A673 (cell line): ENCODE measurements at regions not wholly inside any gene's neighbourhood (a gene's known extent, or its start where the extent isn't known, plus 50 kb on each side); places are given as distances from the start of the nearest gene placed in this dataset.

Experiments
- EZH2 ChIP-seq: fragments of 200-600 bp; sonication (generic); IDR thresholded peaks from 2 replicates; pipeline ENCODE4 v1.6.1; 2017; ENCODE audit warnings: borderline replicate concordance, low read depth, mild to moderate bottlenecking, mixed read lengths, antibody characterized with exemption, low read length; ENCODE audit not compliant: poor library complexity, severe bottlenecking
- TF ChIP-seq, protein P1 (sequence below): fragments of 300-800, 200-600 bp; sonication (generic); conservative IDR thresholded peaks from 2 replicates; pipeline ENCODE4 v1.5.1; 2017; ENCODE audit warnings: low read depth, mild to moderate bottlenecking, antibody characterized with exemption, low read length, moderate library complexity, mixed read lengths

DNA sequence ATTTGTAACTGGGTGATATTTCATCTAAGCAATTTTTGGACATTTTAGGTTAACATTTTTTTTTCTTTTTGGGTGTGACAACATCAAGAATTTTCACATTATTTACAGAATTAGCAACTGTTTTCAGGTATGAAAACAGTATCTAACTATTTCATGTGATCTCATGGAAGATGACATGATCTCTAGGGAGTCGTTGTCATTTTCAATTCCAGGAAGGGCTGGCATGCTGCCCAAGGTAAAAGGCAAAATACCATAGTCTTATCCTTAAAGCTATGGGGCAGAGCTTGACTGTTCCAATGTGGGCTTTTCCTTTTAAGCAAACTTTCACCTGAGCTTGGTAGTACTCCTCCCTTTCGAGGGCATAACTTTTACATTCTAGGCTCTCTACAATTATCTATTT, 443.7 kb downstream of the DSEL start:
- TF ChIP-seq, protein P1, sequence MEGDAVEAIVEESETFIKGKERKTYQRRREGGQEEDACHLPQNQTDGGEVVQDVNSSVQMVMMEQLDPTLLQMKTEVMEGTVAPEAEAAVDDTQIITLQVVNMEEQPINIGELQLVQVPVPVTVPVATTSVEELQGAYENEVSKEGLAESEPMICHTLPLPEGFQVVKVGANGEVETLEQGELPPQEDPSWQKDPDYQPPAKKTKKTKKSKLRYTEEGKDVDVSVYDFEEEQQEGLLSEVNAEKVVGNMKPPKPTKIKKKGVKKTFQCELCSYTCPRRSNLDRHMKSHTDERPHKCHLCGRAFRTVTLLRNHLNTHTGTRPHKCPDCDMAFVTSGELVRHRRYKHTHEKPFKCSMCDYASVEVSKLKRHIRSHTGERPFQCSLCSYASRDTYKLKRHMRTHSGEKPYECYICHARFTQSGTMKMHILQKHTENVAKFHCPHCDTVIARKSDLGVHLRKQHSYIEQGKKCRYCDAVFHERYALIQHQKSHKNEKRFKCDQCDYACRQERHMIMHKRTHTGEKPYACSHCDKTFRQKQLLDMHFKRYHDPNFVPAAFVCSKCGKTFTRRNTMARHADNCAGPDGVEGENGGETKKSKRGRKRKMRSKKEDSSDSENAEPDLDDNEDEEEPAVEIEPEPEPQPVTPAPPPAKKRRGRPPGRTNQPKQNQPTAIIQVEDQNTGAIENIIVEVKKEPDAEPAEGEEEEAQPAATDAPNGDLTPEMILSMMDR = no peak
- no peak for TF ChIP-seq EZH2
